HG02798 (cell line): ENCODE measurements at regions not wholly inside any gene's neighbourhood (a gene's known extent, or its start where the extent isn't known, plus 50 kb on each side); places are given as distances from the start of the nearest gene placed in this dataset.

Experiments used
- ATAC-seq: cut with Tn5 transposase; IDR thresholded peaks from one replicate; pipeline ENCODE4 v1.9.1; 2021; ENCODE audit warnings: mild to moderate bottlenecking; ENCODE audit not compliant: unreplicated experiment, poor library complexity

- no peak for ATAC-seq
These were observed 93.6 kb downstream of the PRLHR start for GRCh38 chr10:118501637-118502440.

DNA sequence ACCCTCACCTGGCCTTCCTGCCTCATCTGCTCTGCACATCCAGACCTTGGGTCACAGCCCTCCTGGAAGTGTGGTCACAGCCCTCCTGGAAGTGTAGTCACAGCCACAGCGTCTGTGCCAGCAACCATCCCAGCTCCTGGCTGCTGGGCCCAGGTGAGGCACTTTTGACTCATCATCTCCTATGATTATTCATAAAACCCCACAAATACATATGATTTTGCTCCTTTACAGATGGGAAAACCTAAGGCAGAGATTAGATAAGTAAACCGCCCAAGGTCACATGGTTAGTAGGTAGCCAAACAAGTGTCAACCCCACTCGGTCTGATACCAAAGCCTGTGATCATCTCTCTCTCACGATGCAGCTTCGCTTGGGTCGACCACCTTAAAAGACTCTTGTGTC lies 94.3 kb downstream of the PRLHR start:
- no peak for ATAC-seq

DNA sequence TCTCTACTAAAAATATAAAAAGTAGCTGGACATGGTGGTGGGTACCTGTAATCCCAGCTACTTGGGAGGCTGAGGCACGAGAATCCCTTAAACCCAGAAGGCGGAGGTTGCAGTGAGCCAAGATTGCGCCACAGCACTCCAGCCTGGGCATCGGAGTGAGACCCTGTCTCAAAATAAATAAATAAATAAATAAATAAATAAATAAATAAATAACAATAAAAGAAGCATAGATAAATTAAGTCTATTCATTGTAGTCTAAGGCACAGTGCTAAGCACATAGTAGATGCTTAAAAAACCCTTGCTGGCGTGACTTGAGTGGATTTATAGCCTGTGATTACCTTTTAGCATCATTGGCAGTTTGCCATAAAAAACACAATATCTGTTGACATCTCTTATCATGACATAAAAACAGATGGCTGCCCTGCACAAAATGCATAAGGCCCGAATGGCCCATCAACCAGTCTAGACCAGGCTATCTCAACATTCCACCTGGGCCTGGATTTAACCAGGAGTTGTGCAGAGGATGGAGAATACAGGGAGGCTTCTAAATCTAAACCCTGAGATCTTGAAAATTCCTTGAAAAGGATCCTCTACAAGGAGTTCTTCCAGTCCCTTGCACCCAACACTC lies 94.9 kb downstream of the PRLHR start:
- no peak for ATAC-seq

- no peak for ATAC-seq
These were observed 96.3 kb downstream of the PRLHR start for GRCh38 chr10:118499186-118499585.

- no peak for ATAC-seq
These were observed 96.8 kb downstream of the PRLHR start for GRCh38 chr10:118498623-118499022.

- ATAC-seq, result no peak
These were observed 98.2 kb downstream of the PRLHR start for GRCh38 chr10:118497227-118497626.

DNA sequence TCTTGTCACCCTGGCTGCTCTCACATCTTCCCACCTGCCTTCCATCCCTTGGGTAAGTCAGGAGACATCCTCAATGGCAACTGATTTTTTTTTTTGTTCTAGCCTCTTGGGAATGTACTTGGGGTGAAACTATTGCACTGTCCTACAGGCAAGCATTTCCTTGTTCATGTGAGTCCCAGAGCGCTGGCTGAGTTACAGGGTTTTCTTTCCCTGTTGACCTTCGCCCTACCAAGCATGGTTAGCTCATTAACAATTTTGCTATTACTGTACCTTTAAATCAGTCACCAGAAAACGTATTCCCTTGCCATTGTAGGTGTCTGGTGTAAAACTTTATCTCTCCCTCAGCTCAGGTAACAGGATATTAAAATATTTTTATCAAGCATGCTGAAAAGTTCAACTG lies 98.9 kb downstream of the PRLHR start:
- no peak for ATAC-seq

DNA sequence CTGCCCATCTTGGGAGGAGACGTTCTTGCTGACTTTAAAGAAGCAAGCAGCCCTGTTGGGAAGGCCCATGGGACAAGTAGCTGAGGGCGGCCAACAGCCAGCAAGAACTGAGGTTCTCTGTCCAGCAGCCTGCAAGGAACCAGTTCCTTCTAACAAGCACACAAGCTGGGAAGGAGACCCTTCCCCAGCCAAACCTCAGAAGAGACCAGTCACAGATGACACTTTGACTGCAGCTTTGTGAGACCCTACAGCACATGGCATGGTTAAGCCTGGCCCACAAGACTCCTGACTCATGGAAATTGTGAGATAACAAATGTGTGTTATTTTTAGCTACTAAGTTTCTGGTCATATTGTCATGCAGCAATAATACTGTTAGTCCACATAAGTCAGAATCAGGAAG lies 99.9 kb downstream of the PRLHR start:
- no peak for ATAC-seq

- no peak for ATAC-seq
These were observed 104.4 kb downstream of the PRLHR start for GRCh38 chr10:118491055-118491454.

DNA sequence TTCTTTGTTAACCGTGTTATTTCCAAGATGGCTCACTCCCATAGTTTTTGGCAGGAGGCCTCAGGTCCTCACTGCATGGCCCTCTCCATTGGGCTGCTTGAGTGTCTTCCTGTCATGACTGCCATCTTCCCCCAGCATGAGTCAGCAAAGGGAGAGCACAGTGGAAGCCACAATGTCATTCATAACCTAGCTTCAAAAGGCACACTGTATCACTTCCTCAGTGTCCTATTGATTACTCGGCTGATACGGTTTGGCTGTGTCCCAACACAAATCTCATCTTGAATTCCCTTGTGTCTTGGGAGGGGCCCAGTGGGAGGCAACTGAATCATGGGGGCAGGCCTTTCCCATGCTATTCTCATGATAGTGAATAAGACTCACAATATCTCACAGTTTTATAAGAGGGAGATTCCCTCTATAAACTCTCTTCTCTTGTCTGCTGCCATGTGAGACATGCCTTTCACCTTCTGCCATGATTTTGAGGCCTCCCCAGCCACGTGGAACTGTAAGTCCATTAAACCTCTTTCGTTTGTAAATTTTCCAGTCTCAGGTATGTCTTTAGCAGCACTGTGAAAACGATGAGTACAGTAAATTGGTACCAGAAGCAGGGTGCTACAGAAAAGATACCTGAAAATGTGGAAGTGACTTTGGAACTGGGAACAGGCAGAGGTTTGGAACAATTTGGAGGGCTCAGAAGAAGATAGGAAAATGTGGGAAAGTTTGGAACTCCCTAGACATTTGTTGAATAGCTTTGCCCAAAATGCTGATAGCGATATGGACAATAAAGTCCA lies 106.5 kb downstream of the PRLHR start:
- ATAC-seq, result no peak

GRCh38 chr10:118485641-118486040 lies 109.8 kb downstream of the PRLHR start:
- ATAC-seq, result no peak

- no peak for ATAC-seq
These were observed 111.1 kb downstream of the PRLHR start for GRCh38 chr10:118484152-118484871.

GRCh38 chr10:118483496-118483895 lies 112.0 kb downstream of the PRLHR start:
- ATAC-seq, result no peak

DNA sequence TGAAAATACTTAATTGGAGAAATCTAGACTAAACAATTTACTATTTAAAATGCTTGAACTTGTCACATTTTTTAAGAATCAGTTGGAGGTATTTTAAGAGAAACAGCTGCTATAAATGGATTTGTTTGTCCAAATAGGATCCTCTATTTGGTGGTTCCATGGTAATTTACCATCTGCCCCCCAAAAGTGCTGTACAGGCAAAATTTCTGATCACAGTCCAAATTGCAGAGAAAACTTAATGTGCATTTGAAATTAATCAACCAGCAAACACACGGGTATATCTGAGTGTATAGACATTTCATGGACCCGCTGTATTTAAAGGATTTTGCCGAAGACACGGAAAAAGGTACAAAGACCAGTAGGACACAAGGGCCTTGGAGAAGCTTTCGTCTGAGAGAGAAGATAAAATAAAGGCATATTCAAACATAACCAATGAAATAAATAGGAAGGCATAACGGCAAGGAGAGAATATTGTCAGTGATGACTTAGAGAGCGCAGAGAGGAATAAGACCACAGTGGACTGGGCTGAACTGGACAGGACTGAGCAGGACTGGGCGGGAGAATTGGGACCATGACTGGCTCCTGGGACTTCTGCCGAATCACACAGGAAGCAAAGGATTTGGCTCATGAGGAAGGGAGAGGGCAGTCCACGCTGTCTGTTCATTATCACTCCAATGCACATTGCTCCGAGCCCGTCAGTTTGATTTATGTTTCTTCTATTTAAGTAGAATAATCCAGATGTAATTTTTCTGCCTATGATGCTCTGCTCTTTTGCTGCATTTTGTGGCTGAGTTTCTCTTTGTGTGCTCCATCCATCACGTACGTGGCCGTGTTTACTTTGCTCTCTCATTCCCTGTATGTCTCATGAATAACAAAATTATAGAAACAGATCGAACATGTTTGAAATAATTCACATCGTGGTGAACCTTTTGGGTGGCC lies 112.8 kb downstream of the PRLHR start:
- ATAC-seq, result no peak

GRCh38 chr10:118481871-118482270 lies 113.6 kb downstream of the PRLHR start:
- no peak for ATAC-seq

- ATAC-seq, result no peak
These were observed 120.2 kb downstream of the PRLHR start for GRCh38 chr10:118475214-118475613.

GRCh38 chr10:118474111-118474510 lies 121.3 kb downstream of the PRLHR start:
- no peak for ATAC-seq

DNA sequence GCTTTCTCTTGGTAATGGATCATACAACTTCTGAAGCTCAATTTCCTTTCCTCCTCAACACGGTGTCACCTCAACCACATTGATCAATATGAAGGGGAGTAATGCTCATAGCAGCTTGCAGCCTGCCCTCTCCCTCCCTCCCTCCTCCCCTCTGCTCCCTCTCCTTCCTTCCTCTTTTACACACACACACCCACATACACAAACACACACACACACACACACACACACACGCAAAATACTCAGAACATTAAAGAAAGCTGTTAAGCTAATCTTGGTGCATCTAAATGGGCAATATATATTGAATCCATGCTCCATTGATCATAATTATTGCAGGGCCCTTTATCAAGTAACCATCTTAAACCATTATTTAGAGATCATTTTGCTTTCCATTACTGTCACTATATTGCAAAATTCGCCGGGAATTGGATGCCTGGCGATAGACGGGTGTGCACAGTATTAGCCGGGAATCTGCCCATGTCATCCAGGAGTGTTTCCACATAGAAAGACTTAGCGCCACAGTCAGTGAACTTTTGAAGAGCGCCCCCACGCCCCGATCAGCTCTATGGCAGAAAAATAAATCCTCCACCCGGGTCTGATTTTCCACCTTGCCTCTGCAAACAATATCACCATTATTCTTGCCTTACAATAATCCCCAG lies 122.0 kb downstream of the PRLHR start:
- no peak for ATAC-seq
